Activated T-helper 17 cell treated with anti-CD3 and anti-CD28 coated beads, Interleukin-2, amount 50 U/mL, for 72 hours (primary cell): ENCODE measurements at regions not wholly inside any gene's neighbourhood (a gene's known extent, or its start where the extent isn't known, plus 50 kb on each side); places are given as distances from the start of the nearest gene placed in this dataset.

Source experiments
- ATAC-seq: fragments of 150-1000 bp; cut with Tn5 transposase; replicated peaks from 2 replicates; pipeline ENCODE4 v1.10.0; 2021; ENCODE audit warnings: mild to moderate bottlenecking, moderate library complexity
- H3K27ac Mint-ChIP-seq: one replicate; pipeline ENCODE4 v1.8.0; 2022; ENCODE audit warnings: mixed read lengths
- H3K27me3 Mint-ChIP-seq: one replicate; pipeline ENCODE4 v1.8.0; 2022; ENCODE audit warnings: mixed read lengths
- H3K36me3 Mint-ChIP-seq: one replicate; pipeline ENCODE4 v1.8.0; 2022; ENCODE audit warnings: low read depth, mild to moderate bottlenecking, mixed read lengths
- H3K4me1 Mint-ChIP-seq: one replicate; pipeline ENCODE4 v1.8.0; 2022; ENCODE audit warnings: mixed read lengths
- H3K4me3 Mint-ChIP-seq: one replicate; pipeline ENCODE4 v1.8.0; 2022; ENCODE audit warnings: mild to moderate bottlenecking, mixed read lengths
- H3K9me3 Mint-ChIP-seq: one replicate; pipeline ENCODE4 v1.8.0; 2022; ENCODE audit warnings: mixed read lengths

DNA sequence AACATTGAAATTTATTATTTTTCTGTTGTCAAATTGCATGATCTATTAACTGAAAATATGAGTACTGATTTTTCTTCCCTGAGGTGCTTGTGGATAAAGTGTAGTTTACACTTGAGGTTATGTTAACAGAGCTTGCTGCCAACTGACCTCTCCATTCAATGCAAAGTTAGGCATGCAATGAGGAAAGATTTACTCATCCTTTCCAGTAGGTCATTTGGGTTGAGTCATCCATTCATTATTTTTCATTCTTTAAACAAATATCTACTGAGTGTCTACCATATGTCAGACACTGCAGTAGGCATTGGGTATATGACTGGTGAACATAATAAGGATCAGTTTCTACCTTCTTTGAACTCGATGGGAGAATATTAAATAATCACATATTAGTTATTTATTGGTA, 604.1 kb downstream of the EDEM1 start:
- no peak for ATAC-seq
- no peak overlapping the region for H3K27ac Mint-ChIP-seq
- H3K4me3 Mint-ChIP-seq: no peak overlapping the region
- no peaks in the 10 kb centered on the region for H3K9me3 Mint-ChIP-seq
- H3K27me3 Mint-ChIP-seq: no peaks in the 10 kb centered on the region
- H3K4me1 Mint-ChIP-seq: no peaks in the 10 kb centered on the region
- no peaks in the 10 kb centered on the region for H3K36me3 Mint-ChIP-seq

DNA sequence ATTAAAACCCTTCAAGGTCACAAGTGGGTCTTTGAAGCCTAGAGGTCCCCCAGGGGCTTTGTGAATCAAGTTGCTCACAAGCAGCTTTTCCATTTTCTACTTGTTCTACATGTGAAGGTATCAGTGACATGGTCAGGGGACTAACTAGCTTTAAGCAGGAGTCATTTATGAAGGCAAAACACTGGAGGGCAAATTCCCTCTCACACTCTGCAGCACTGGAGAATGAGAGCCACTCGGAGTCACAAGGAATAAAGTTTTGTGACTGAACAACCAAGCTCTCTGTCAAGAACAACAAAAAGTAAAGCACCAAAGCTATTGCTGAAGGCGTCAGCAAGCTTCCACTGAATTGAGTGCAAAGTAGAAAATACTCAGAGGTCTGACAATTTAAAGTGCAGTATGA, 609.0 kb downstream of the EDEM1 start:
- no peak overlapping the region for H3K27ac Mint-ChIP-seq
- H3K36me3 Mint-ChIP-seq: no peaks in the 10 kb centered on the region
- ATAC-seq: no peak
- H3K4me3 Mint-ChIP-seq: no peak overlapping the region
- H3K9me3 Mint-ChIP-seq: no peaks in the 10 kb centered on the region
- H3K4me1 Mint-ChIP-seq: no peaks in the 10 kb centered on the region
- H3K27me3 Mint-ChIP-seq: no peaks in the 10 kb centered on the region

DNA sequence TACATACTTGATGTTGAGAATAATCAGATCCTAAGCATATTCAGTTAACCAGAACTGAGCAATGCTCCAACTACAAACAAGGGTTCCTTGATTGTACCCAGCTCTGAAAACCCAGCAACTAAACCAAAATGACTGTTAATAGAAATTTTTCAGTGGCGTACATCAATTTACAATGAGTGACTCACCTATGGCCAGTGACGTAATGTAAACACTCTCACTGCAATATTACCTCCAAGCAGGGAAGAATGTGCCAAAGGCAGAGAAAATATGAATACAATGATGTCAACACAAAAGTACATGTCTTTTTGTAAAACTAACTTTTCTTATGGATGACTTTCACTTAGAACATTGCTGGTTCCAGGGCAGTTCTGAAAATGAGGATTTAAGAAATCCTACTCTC, 611.3 kb downstream of the EDEM1 start:
- H3K4me3 Mint-ChIP-seq: no peak overlapping the region
- H3K4me1 Mint-ChIP-seq: no peaks in the 10 kb centered on the region
- H3K9me3 Mint-ChIP-seq: no peaks in the 10 kb centered on the region
- no peaks in the 10 kb centered on the region for H3K36me3 Mint-ChIP-seq
- ATAC-seq: no peak
- no peak overlapping the region for H3K27ac Mint-ChIP-seq
- no peaks in the 10 kb centered on the region for H3K27me3 Mint-ChIP-seq

DNA sequence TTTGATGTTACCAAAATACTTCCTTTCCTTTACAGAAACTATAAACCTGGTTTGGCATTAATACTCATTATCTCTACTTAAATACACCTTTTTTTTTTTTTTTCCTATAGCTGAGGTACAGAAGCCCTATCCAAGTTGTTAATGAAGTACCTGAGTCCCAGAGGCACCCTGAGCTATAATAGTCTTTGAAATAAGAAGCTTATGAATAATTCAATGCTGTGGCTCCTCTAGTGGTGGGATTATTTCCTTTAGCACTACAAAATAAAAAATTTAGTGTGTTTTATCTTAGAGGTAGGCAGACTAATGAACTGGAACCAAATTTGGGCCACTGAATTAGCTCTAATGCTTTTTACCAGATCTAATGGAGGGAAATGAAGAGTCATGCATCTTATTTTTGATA, 611.9 kb downstream of the EDEM1 start:
- Mint-ChIP-seq H3K27ac (no peak overlapping the region), H3K4me3 (no peak overlapping the region), H3K36me3 (no peaks in the 10 kb centered on the region), H3K27me3 (no peaks in the 10 kb centered on the region), H3K4me1 (no peaks in the 10 kb centered on the region), H3K9me3 (no peaks in the 10 kb centered on the region)
- no peak for ATAC-seq

DNA sequence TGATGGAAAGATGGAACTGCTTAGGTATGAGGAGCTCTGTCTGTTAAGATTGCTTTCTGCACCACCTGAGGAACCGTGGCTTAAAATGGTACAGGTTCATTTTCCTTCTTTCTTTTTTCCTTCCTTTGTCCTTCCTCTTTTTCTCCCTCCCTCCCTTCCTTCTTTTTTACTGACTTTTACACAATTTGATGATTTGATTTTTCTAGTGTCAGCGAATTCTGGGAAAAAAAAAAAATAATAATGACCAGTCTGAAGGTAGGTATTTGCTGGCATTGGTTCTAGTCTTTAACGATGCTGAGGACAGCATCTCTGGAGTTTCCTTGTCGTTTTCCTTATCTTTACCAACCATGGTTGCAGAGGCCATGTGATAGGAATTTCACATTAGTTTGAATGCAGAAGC, 613.5 kb downstream of the EDEM1 start:
- Mint-ChIP-seq H3K4me3 (no peak overlapping the region), H3K9me3 (no peaks in the 10 kb centered on the region), H3K36me3 (no peaks in the 10 kb centered on the region), H3K27me3 (no peaks in the 10 kb centered on the region), H3K4me1 (no peaks in the 10 kb centered on the region), H3K27ac (no peak overlapping the region)
- no peak for ATAC-seq

DNA sequence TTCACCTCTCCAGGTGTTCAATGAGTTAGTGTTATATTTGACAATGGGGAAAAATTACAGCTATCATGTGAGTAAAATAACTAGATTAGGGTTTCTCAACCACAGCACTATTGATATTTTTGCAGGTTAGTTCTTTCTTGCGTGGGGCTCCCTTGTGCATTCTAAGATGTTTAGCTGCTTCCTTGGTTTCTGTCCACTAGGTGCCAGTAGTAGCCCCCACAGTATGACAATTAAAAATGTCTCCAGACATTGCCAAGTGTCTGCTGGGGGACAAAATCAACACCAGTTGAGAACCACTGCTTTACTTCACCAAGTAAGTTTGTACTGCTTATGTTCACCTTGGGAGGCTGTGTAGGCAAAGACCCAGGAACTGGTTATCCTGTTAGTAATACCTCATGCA, 618.7 kb downstream of the EDEM1 start:
- no peak for ATAC-seq
- Mint-ChIP-seq H3K27ac (no peak overlapping the region), H3K9me3 (no peaks in the 10 kb centered on the region)

DNA sequence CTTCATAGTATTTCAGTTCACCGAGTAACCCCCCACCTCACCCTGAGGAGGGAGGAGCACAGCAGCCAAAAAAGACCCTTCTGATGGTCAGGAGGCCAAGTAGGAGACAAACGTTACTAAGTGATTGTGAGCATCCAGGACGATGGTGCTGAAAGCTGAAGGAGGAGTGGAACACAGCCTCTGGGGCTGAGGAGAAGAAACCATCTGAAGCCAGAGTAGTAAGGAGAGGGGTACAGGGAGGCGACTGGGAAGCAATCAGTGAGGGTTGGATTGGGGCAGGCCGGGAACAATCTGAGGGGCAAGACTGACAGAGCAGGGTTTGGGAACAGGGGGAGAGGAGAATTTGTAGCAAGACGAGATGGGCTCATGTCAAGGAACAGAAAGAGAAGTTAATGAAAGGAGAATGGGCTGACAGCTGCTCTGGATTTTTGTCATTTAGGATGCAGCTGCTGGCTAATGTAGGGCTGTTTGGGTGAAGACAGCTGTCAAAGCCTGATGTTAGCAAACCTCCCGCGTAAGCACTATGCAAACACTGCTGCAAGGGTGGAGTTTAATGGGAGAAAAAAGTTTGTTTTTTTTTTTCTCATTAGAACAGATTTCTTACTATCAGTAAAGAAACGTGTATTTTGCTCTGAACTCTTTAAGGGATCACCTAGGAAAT, 622.2 kb downstream of the EDEM1 start:
- no peaks in the 10 kb centered on the region for H3K27me3 Mint-ChIP-seq
- no peaks in the 10 kb centered on the region for H3K4me1 Mint-ChIP-seq
- H3K27ac Mint-ChIP-seq: no peak overlapping the region
- no peaks in the 10 kb centered on the region for H3K36me3 Mint-ChIP-seq
- H3K4me3 Mint-ChIP-seq: no peak overlapping the region
- no peaks in the 10 kb centered on the region for H3K9me3 Mint-ChIP-seq
- no peak for ATAC-seq

More for the DNA sequence above, 618.7 kb downstream of the EDEM1 start:
- Mint-ChIP-seq H3K4me1 (no peaks in the 10 kb centered on the region), H3K36me3 (no peaks in the 10 kb centered on the region), H3K27me3 (no peaks in the 10 kb centered on the region), H3K4me3 (no peak overlapping the region)

DNA sequence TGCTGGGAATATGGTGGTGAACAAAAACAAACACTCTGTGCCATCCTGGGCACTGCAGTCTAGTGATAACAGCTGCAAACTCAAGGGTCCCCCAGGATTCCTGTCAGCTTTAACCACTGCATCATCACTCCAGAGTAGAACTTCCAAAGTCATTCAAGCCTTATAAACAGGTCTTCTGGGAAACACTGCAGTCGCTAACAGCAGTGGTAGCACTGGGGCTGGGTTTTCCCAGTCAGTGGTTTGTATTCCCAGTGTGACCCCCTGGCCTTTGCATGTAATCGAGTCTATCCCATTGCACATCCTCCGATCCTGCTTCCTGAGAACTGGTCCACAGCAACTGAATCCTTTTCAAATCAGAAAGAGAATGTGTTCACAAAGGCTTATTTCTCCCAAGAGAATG, 623.5 kb downstream of the EDEM1 start:
- Mint-ChIP-seq H3K27me3 (no peaks in the 10 kb centered on the region), H3K4me3 (no peak overlapping the region), H3K9me3 (no peaks in the 10 kb centered on the region), H3K27ac (no peak overlapping the region), H3K4me1 (no peaks in the 10 kb centered on the region), H3K36me3 (no peaks in the 10 kb centered on the region)
- no peak for ATAC-seq

DNA sequence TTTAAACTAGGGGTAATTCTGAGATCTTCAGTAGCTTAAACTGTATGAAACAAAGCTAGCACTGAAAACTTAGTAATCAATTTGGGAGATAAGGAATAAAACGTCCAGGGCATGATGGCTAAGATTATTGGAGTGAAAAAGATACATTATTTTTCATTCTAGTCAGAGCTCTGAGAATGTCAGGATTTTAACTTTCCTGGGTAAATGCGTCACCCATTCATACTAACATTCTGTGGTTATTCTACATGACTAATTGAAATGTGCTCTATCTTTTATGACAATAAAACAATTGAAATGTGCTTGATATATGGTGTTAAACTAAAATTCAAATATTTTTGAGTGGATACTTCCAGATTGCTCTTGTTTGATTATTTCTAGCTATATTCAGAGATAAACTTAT, 626.0 kb downstream of the EDEM1 start:
- no peak for ATAC-seq
- H3K36me3 Mint-ChIP-seq: no peaks in the 10 kb centered on the region
- no peak overlapping the region for H3K27ac Mint-ChIP-seq
- no peak overlapping the region for H3K4me3 Mint-ChIP-seq
- H3K27me3 Mint-ChIP-seq: no peaks in the 10 kb centered on the region
- peaks cover 2% of the 10 kb centered on the region for H3K9me3 Mint-ChIP-seq
- H3K4me1 Mint-ChIP-seq: no peaks in the 10 kb centered on the region

DNA sequence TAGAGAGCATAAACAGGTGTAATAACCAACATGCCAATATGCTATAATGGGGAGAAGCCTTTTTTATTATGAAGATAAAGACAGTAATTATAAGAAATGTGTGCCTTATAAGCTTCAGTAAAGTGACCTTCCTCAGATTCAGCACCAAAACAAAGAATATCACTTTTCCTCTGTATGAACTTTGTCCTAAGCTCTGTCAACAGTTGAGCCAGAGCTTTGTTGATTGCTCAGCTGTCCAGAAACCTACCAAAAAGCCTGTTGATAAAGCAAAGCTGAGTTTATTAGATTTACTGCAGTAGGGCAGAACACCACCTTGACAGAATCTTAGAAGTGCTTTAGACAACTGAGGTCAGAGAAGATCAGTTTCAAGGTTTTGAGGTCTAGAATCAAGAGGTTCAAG, 635.3 kb downstream of the EDEM1 start:
- no peak for ATAC-seq
- no peaks in the 10 kb centered on the region for H3K36me3 Mint-ChIP-seq
- H3K27ac Mint-ChIP-seq: no peak overlapping the region
- H3K9me3 Mint-ChIP-seq: peaks cover 3% of the 10 kb centered on the region
- no peak overlapping the region for H3K4me3 Mint-ChIP-seq
- H3K4me1 Mint-ChIP-seq: no peaks in the 10 kb centered on the region
- no peaks in the 10 kb centered on the region for H3K27me3 Mint-ChIP-seq

DNA sequence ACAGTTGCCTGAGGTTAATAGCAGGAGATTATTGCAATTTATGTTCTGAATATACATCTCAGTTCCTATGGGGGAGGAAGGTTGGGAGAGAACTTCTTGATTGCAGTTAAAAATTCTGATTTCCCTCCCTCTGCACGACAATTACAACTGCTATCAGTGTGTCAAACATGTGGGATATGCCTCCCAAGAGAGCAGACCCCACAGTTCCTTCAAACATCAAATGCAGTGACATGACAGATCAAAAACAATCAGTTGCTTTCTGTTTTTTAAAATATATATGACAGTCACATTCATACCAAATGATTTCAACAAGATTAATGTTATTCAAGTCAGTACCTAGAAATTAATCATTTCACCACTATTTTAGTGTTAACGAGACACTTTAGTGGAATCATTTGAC, 639.0 kb downstream of the EDEM1 start:
- Mint-ChIP-seq H3K4me1 (no peaks in the 10 kb centered on the region), H3K9me3 (peaks cover 2% of the 10 kb centered on the region), H3K4me3 (no peak overlapping the region), H3K36me3 (no peaks in the 10 kb centered on the region), H3K27me3 (no peaks in the 10 kb centered on the region), H3K27ac (no peak overlapping the region)
- no peak for ATAC-seq

DNA sequence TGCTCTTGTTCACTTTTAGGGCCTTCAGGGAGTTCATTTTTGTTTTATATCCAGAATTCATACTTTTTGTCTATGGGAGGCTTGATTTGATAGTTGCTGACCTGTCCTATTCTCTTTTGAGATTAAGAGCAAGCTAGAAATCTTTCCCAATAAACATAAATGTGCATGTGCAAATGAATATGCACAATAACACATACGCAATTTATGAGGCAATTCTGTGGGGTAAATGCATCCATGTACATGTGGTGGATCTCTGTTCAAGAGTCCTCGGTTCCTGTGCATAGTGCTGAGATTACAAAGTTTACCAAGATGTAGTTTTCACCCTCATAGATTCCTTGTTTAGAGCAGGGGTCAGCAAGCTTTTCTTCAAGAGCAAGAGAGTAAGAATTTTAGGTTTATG, 640.7 kb downstream of the EDEM1 start:
- Mint-ChIP-seq H3K27ac (no peak overlapping the region), H3K27me3 (no peaks in the 10 kb centered on the region), H3K9me3 (peaks cover 6% of the 10 kb centered on the region), H3K4me1 (no peaks in the 10 kb centered on the region), H3K36me3 (no peaks in the 10 kb centered on the region), H3K4me3 (no peak overlapping the region)
- ATAC-seq: no peak

DNA sequence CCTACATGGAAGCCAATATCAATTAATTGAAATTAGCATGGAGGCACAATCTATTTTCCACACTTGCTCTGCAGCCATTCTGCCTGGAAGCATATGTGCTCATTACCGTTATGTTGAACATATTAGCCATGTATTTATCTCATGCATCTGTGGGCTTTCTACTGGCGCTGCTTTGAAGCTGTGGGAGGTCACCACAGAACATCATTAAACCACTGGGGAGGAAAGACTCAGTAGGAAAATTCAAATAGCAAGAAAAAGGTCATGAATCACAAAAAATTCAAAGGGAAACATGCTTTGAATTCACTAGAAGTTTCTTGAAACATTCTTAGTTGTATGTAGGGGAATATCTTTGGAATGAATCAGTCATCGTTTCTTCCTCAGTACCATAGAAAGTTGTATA, 652.5 kb downstream of the EDEM1 start:
- Mint-ChIP-seq H3K27me3 (no peaks in the 10 kb centered on the region), H3K4me1 (no peaks in the 10 kb centered on the region), H3K36me3 (no peaks in the 10 kb centered on the region), H3K9me3 (no peaks in the 10 kb centered on the region), H3K27ac (no peak overlapping the region), H3K4me3 (no peak overlapping the region)
- no peak for ATAC-seq

DNA sequence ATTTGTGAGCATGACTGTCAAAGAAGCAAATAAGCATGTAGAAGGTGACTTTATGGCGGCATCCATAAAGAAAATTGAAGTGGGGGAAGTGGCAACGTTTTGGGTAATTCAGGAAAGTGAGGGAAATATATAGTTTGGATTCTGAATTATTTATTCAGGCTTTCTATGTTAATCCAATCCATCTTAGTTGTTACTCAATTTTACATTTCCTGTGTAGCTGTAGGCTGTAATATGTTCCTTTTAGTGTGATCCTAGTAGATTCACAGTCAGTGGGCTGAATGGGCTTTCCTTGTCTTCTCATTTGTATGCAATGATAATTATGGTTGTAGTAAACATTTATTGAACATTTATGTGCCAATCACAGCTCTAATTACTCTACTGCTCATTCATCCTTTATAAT, 654.1 kb downstream of the EDEM1 start:
- Mint-ChIP-seq H3K4me1 (no peaks in the 10 kb centered on the region), H3K4me3 (no peak overlapping the region), H3K27ac (no peak overlapping the region), H3K36me3 (no peaks in the 10 kb centered on the region), H3K27me3 (no peaks in the 10 kb centered on the region), H3K9me3 (no peaks in the 10 kb centered on the region)
- no peak for ATAC-seq

DNA sequence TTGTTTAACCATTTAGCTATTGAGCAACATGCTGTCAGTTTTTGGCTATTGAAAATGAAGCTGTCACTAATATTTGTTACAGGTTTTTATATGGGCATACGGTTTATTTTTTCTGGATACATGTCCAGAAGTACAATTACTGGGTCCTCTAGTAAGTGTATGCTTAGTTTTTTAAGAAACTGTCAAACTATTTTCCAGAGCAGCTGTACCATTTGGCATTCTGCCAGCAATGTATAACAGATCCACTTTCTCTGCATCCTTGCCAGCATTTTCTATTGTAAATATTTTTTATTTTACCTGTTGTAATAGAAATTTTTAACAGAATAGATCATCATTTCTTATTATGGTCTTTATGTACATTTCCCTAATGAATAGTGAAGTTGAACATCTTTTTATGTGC, 658.8 kb downstream of the EDEM1 start:
- Mint-ChIP-seq H3K9me3 (peaks cover 3% of the 10 kb centered on the region), H3K36me3 (no peaks in the 10 kb centered on the region), H3K4me3 (no peak overlapping the region), H3K4me1 (no peaks in the 10 kb centered on the region), H3K27me3 (no peaks in the 10 kb centered on the region), H3K27ac (no peak overlapping the region)
- no peak for ATAC-seq

DNA sequence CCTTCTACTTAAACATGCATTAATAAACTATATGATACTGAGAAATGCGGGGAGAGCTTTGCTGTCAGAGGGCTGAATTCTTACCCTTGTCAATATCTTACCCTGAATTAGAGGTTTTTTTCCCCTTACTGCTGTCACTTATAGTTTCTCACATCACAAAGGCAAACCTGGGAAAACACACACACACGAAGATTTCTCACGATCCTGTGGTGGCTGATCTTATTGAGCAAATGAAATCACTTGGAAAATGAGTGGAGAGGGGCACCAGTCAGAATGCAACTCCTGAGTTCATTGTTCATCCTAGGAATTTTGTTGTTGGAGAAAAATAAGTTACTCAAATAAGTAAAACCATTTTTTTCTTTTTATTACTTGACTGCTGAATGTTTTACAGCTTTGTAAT, 673.6 kb downstream of the EDEM1 start:
- Mint-ChIP-seq H3K27me3 (no peaks in the 10 kb centered on the region), H3K4me1 (no peaks in the 10 kb centered on the region), H3K27ac (no peak overlapping the region), H3K9me3 (peaks cover 3% of the 10 kb centered on the region), H3K36me3 (no peaks in the 10 kb centered on the region), H3K4me3 (no peak overlapping the region)
- ATAC-seq: no peak
